B cell (primary cell): ENCODE measurements at regions not wholly inside any gene's neighbourhood (a gene's known extent, or its start where the extent isn't known, plus 50 kb on each side); places are given as distances from the start of the nearest gene placed in this dataset.

Source experiments
- CTCF ChIP-seq: fragments of 200-600 bp; IDR thresholded peaks from one replicate; pipeline ENCODE4 v1.8.0; 2022; ENCODE audit warnings: antibody characterized with exemption, mild to moderate bottlenecking
- EZH2 ChIP-seq: IDR thresholded peaks from 2 replicates; pipeline ENCODE4 v1.6.1; 2012; ENCODE audit warnings: borderline replicate concordance, low read depth, mild to moderate bottlenecking, moderate library complexity, low read length; ENCODE audit not compliant: insufficient read depth, poor library complexity, severe bottlenecking

GRCh38 chr1:98323388-98323787, 338.1 kb upstream of the SNX7 start:
- TF ChIP-seq EZH2 (no peak), CTCF (no peak)
